GM21526 (cell line): ENCODE measurements at regions not wholly inside any gene's neighbourhood (a gene's known extent, or its start where the extent isn't known, plus 50 kb on each side); places are given as distances from the start of the nearest gene placed in this dataset.

ENCODE experiments used
- ATAC-seq: cut with Tn5 transposase; IDR thresholded peaks from one replicate; pipeline ENCODE4 v1.9.1; 2021; ENCODE audit warnings: moderate library complexity; ENCODE audit not compliant: unreplicated experiment, low FRiP score

GRCh38 chr7:145681646-145682045 is 435.0 kb upstream of the CNTNAP2 start:
- ATAC-seq = no peak

GRCh38 chr7:145681159-145681558 is 435.4 kb upstream of the CNTNAP2 start:
- no peak for ATAC-seq

- ATAC-seq = no peak
Observed at GRCh38 chr7:145665499-145666258, 450.9 kb upstream of the CNTNAP2 start.

GRCh38 chr7:145655666-145656065 is 460.9 kb upstream of the CNTNAP2 start:
- ATAC-seq = no peak

- no peak for ATAC-seq
Observed at GRCh38 chr7:145645135-145645515, 471.5 kb upstream of the CNTNAP2 start.

GRCh38 chr7:145644426-145645134 is 472.0 kb upstream of the CNTNAP2 start:
- ATAC-seq = no peak

- no peak for ATAC-seq
Observed at GRCh38 chr7:145643981-145644380, 472.6 kb upstream of the CNTNAP2 start.

GRCh38 chr7:145633513-145633912 is 483.1 kb upstream of the CNTNAP2 start:
- no peak for ATAC-seq

- ATAC-seq = no peak
Observed at GRCh38 chr7:145624618-145625017, 492.0 kb upstream of the CNTNAP2 start.

- ATAC-seq = no peak
Observed at GRCh38 chr7:145605963-145606362, 510.6 kb upstream of the CNTNAP2 start.

- no peak for ATAC-seq
Observed at GRCh38 chr7:145599376-145599775, 517.2 kb upstream of the CNTNAP2 start.

- no peak for ATAC-seq
Observed at GRCh38 chr7:145584401-145584800, 532.2 kb upstream of the CNTNAP2 start.

- ATAC-seq = no peak
Observed at GRCh38 chr7:145582742-145583303, 533.8 kb upstream of the CNTNAP2 start.

- ATAC-seq = no peak
Observed at GRCh38 chr7:145557805-145558204, 558.8 kb upstream of the CNTNAP2 start.

GRCh38 chr7:145543242-145543641 is 573.4 kb upstream of the CNTNAP2 start:
- no peak for ATAC-seq

GRCh38 chr7:145539910-145540309 is 576.7 kb upstream of the CNTNAP2 start:
- ATAC-seq = no peak

GRCh38 chr7:145534301-145534700 is 582.3 kb upstream of the CNTNAP2 start:
- ATAC-seq = no peak

GRCh38 chr7:145520284-145520683 is 596.3 kb upstream of the CNTNAP2 start:
- no peak for ATAC-seq

GRCh38 chr7:145511004-145511403 is 605.6 kb upstream of the CNTNAP2 start:
- ATAC-seq = no peak

- ATAC-seq = no peak
Observed at GRCh38 chr7:145497911-145498525, 618.6 kb upstream of the CNTNAP2 start.

- no peak for ATAC-seq
Observed at GRCh38 chr7:145490356-145490755, 626.2 kb upstream of the CNTNAP2 start.
